GM04503 (cell line): ENCODE measurements at regions not wholly inside any gene's neighbourhood (a gene's known extent, or its start where the extent isn't known, plus 50 kb on each side); places are given as distances from the start of the nearest gene placed in this dataset.
"Not testable (repeated sequence)": the region's sequence is repeated elsewhere in the genome, so short reads cannot be mapped to it uniquely, and the experiment has no call there.

Source experiments
- DNase-seq: peaks from one replicate; pipeline ENCODE4 v3.0.0-alpha.2; 2012; ENCODE audit warnings: low read depth

DNA sequence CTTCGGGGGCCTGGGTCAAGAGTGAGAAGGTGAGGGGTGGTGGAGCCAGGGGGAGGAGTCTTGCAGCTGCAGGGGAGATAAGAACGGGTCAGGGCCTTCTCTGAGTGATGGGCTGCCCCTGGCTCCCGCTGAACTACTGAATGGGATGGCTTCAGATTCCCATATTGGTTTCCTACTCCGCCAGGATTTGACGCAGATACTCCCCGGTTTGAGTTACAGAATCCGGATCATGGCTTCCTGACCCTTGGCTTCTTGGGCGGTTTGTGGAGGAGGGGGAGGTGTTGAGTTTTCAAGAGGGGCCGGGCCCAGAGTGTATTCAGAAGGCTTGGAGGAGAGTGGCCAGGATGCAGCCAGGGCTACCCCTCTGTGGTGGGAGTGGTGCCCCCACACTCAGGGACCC lies 119.9 kb upstream of the ATP2B2 start:
- DNase-seq = no peak

DNA sequence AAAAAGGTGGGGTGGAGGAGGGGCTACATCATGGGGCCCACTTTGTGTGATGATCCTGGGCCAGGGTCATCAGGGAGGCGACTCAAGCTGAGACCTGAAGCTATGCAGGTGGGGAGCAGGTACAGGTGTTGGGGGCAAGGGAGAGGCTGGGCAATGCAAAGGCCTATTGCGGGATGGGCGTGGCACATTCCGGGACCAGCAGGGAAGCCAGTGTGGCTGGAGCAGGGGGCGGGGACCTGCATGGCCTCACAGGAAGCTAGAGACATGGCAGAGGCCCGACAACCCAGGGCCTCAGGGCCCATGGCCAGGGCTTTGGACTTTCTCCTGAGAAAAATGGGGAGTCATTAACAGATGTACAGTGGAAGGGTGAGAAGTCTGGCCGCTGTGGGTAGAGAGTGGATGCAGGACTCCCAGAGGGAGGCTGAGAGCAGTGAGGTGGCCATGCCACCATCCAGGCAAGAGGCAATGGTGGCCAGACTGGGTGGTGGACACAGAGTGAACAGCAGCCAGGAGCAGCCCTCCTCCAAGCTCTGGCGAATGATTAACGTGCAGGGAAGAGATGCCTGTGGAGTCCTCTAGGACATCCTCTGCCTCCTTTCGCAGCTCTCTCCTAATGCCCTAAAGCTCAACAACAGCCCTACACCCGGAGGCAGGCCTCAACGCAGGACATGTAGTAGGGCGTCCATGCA lies 122.6 kb upstream of the ATP2B2 start:
- no peak for DNase-seq

GRCh38 chr3:10628891-10629670 lies 123.7 kb upstream of the ATP2B2 start:
- no peak for DNase-seq

GRCh38 chr3:10629671-10630040 lies 124.3 kb upstream of the ATP2B2 start:
- DNase-seq = no peak

GRCh38 chr3:10631224-10631623 lies 125.8 kb upstream of the ATP2B2 start:
- DNase-seq = no peak

DNA sequence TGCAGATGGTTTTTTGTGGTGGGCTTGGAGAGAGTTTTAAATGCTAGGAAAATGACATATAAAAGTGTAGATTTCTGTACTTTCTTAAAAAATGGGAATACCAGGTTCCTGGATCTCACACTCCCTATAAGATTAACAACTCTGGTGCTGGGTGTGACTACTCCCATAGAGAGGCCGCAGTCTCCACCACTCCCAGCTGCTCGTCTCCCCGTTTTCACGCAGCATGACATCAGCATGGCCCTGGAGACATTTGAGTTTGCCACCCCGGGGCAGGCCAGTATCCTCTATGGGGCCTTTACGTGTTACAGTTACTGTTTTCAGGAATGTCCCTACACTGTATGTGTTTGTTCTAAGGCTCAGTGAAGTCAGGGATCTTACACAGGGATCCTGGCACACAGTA lies 126.7 kb upstream of the ATP2B2 start:
- DNase-seq = no peak

DNA sequence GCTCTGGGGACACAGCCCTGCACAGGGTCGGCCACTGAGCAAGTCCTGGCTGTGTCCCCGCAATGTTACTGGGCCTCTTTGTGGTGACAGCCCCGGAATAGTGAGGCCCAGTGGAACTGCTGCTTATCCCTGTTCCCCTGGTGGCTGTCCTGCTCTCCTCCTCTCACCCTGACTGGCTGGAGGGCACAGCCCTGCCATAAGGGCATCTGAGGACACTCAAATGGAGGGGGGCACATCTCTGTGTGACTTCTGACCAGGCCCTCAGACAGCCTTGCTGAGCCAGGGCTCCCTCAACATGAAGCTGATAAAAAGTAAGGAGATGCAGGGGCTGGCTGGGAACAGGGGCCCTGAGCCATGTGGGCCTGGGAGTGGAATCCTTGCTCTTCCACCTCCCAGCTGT lies 127.4 kb upstream of the ATP2B2 start:
- no peak for DNase-seq

DNA sequence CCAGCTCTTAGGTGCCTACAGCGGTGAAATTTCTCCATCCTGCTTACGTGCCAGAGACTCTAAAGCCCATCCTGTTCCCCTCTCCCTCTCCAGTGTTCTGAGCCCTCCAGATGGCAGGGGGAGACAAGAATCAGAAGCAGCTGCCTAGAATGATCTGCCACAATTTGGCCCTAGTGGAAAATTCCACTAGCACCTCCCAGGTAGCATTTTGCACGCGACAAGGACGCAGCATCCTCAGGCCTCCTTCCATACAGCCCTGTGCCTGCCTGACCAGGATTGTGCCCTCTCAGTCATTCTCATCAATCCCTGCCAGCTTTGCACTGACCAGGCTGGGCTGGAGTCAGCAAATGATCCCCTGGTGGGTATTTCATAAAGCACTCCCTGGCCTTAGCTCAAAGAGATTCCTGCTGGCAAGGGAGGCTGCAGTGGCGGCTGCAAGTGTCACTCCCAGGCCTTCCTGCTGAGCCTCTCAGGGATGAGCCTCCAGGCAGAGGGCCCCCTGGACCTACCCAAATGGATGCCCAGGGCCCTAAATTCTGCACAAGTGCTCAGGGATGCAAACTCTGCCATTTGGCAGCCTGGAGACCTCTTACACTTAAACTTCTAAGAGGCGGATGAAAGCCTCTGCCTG lies 130.2 kb upstream of the ATP2B2 start:
- no peak for DNase-seq

- no peak for DNase-seq
Measured at GRCh38 chr3:10637342-10637741, 132.0 kb upstream of the ATP2B2 start.

DNA sequence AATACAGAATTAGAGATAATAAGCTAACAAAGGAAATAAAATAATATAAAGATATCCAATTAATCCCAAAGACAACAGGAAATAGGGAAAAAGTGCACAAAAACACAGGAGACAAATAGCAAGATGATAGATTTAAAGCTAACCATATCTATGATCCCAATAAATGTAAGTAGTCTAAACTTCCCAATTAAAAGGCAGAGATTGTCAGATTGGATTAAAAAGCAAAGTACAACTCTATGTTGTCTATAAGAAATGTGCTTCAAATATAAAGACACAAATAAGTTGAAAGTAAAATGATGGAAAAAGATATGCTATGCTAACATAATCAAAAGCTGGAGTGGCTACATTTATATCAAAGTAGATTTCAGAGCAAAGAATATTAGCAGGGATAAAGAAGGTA lies 133.1 kb upstream of the ATP2B2 start:
- DNase-seq = no peak

DNA sequence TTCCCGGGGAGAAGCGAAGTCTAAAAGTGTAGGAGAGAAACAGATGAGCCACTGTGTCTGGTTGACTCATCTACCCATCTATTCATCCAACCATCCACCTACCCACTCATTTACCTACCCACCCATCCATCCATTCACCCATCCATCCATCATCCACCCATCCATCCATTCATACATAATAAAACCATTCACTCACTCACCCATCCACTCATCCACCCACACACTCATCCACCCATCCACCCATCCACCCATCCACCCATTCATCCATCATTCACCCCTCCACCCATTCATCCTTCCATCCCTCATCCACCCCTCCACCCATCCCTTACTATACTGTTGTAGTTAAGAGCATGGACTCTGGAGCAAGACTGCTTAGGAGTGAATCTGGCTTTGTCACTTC lies 136.4 kb upstream of the ATP2B2 start:
- DNase-seq = no peak

DNA sequence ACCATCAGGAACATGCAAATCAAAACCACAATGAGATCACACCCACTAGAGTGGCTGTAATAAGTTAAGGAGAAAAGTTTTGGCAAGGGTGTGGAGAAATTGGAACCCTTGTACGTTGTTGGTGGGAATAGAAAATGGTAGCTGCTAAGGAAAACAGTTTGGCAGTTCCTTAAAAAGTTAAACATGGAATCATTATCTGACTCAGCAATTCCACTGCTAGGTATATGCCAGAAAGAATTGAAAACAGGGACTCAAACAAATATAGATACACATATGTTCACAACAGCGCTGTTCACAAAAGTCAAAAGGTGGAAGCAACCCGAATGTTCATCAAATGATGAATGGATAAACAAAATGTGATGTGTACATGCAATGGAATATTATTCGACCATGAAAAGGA lies 138.8 kb upstream of the ATP2B2 start:
- DNase-seq = no peak

- DNase-seq = no peak
Measured at GRCh38 chr3:10645800-10646199, 140.4 kb upstream of the ATP2B2 start.

- DNase-seq = no peak
Measured at GRCh38 chr3:10646531-10647335, 141.3 kb upstream of the ATP2B2 start.

DNA sequence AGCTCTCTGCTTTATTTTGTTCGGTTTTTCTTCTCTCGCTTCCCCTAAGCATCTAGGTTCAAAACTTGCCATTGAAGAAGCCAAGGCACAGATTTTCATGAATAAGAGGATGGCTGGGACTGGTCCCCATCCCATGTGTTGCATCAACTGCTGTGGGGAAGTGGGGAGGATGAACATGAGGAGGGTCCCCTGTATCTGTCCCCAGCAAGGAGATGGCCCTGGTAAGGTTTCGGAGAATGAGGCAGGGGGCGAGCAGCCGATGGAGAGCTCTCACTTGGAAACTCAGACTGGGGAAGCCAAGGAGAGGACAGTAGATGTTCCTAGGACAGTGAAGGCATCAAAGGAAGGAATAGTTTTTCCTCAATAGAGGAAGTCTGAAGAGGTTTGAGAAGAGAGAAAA lies 142.0 kb upstream of the ATP2B2 start:
- DNase-seq = no peak

GRCh38 chr3:10648181-10648580 lies 142.8 kb upstream of the ATP2B2 start:
- no peak for DNase-seq

DNA sequence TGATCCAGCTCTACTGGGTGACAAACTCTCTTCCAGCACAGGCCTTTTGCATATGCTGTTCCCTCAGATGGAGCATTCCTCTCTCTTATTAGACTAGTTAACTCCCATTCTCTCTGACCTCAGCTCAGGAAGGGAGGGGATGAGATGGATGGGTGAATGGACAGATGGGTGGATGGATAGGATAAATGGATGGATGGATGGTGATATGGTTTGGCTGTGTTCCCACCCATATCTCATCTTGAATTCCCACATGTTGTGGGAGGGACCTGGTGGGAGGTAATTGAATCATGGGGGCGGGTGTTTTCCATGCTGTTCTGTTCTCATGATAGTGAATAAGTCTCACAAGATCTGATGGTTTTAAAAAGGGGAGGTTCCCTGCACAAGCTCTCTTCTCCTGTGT lies 144.1 kb upstream of the ATP2B2 start:
- DNase-seq = not testable (repeated sequence)

DNA sequence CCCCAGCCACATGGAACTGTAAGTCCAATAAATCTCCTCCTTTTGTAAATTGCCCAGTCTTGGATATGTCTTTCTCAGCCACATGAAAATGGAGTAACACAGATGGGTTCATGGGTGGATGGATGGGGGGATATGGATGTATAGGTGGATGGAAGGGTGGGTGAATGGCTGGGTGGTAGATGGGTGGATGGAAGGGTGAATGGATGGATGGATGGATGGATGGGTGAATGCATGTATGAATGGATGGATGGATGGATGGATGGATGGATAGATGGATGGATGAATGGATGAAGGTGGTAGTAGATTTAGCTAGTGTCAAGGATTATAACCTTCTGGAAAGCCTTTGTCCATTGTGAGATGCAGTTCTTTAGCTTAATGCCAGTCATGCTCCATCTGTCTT lies 146.1 kb upstream of the ATP2B2 start:
- DNase-seq = no peak

- DNase-seq = no peak
Measured at GRCh38 chr3:10653241-10653640, 147.9 kb upstream of the ATP2B2 start.

DNA sequence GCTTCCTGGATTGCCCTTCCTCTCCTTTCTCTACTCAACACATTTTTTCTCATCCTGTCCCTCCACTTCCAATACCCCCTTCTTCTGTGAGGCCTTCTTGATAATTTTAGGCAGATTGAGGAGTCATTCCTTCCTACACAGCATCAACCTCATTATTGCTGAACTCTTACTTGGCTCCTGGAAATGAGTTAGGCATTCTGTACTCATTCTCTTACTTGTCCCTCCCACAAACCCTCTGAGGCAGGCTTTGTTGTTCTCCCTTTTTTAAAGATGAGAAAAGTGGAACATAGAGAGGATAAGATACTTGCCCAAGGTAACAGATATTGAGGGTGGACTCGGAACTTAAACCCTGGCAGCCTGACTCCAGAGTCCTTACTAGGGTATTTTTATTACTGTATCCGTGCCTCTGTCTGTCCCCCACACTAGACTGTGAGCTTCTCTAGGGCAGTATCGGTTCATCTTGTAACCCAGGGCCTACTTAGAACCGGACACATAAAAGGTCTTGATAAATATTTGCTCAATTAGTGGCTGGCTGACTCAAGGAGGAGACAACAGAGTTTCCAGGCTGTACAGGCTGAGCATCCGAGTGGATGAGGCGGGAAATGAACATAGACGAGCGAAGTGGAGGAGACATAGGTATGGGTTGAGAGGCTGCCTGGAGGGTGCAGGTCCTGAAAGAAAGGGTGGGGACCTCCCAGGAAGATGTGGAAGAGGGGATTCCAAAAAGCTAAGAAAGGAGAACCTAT lies 148.7 kb upstream of the ATP2B2 start:
- no peak for DNase-seq

DNA sequence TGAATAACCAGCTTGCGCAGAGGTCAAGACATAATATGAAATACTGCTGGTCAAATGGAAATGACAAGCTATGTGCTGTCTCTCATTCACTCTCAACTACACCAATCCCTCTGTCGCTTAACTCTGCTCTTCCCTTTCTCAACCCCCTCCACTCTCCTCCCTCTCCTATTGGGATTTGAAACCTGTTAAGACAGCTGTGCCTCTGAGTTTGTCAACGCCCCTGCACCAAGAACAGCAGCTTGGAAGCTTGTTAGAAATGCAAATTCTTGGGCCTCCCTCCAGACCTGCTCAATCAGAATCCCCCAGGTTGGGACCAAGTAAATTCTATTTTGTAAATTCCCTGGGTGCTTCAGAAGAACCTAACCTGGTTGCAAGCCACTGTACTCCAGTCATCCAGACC lies 149.7 kb upstream of the ATP2B2 start:
- DNase-seq = no peak

- not testable (repeated sequence) for DNase-seq
Measured at GRCh38 chr3:10657339-10657738, 152.0 kb upstream of the ATP2B2 start.
